ENCODE measurements at regions not wholly inside any gene's neighbourhood (a gene's known extent, or its start where the extent isn't known, plus 50 kb on each side); places are given as distances from the start of the nearest gene placed in this dataset.

GRCh38 chr18:52045946-52046675 lies 293.9 kb upstream of the DCC start:
- in situ Hi-C loops (cut with MboI), result no loop called here
- intact Hi-C loops (cut with micrococcal nuclease), result no loop called here
- no peaks in the 10 kb centered on the region for H3K27me3 ChIP-seq (ENCODE audit: control insufficient read depth in 2 of 2, insufficient read depth in 2 of 2, low read length in 2 of 2)
- no peaks in the 10 kb centered on the region for H3K9me1 ChIP-seq (ENCODE audit: control insufficient read depth, insufficient read depth, low read length)
- WGBS (ENCODE audit: insufficient coverage, low coverage, missing lambda C conversion rate), result 0% methylated on average over 5 of the region's 5 CpGs
- no peaks in the 10 kb centered on the region for H3K36me3 ChIP-seq (ENCODE audit: control insufficient read depth, insufficient read depth, low read length)
- H3K27ac ChIP-seq (ENCODE audit: extremely low read depth, low read depth, low read length), result no peak overlapping the region
- H3K9ac ChIP-seq (ENCODE audit: insufficient read depth in 1 of 2, low read depth in 2 of 2, low read length in 2 of 2), result no peak overlapping the region
- TF ChIP-seq ELF4 (CRISPR knock-in tag; IDR thresholded peaks at IDR 0.05), result no peak
- TF ChIP-seq ID3 (CRISPR knock-in tag; IDR thresholded peaks at IDR 0.05), result no peak
- TF ChIP-seq ID3 (tag; IDR thresholded peaks at IDR 0.05), result no peak
- no peak for TF ChIP-seq BRCA1 (IDR thresholded peaks at IDR 0.05)
- TF ChIP-seq BRCA1 (CRISPR knock-in tag; IDR thresholded peaks at IDR 0.05), result no peak
- no peak for TF ChIP-seq NRF1 (conservative IDR thresholded peaks at IDR 0.05 in 1 of 2, IDR thresholded peaks at IDR 0.05 in 1 of 2)
- TF ChIP-seq IRF1 (CRISPR knock-in tag; IDR thresholded peaks at IDR 0.05; ENCODE audit: borderline replicate concordance), result no peak
- TF ChIP-seq MXD1 (CRISPR knock-in tag; IDR thresholded peaks at IDR 0.05; ENCODE audit: borderline replicate concordance, poor library complexity, severe bottlenecking), result no peak
- H3K4me2 ChIP-seq (ENCODE audit: insufficient read depth, low read length), result no peak overlapping the region
- FAIRE-seq, result no peak
- H3K4me1 ChIP-seq (replicated peaks in 1 of 2; ENCODE audit: control insufficient read depth in 2 of 2, insufficient read depth in 2 of 2, low read length in 2 of 2), result no peaks in the 10 kb centered on the region
- H2AFZ ChIP-seq (ENCODE audit: low read depth, low read length), result no peak overlapping the region
- H4K20me1 ChIP-seq (replicated peaks; ENCODE audit: control insufficient read depth, insufficient read depth, low read length), result no peaks in the 10 kb centered on the region
- no peak for DNase-seq (ENCODE audit: extremely low read depth in 1 of 4, low spot score in 3 of 4)
- CTCF ChIA-PET (ENCODE audit: low intra/inter-chr PET ratio), result no interaction called here
- POLR2A ChIA-PET, result interaction anchor here (0.7 kb wide), 1 partner anchor 126 kb away, joined by 3 read pairs; no protein-coding TSS in a partner anchor
- no peaks in the 10 kb centered on the region for H3K9me3 ChIP-seq (replicated peaks; ENCODE audit: control insufficient read depth, insufficient read depth, low read depth, low read length)
- no peak overlapping the region for H3K4me3 ChIP-seq
- no peaks in the 10 kb centered on the region for H3K79me2 ChIP-seq (ENCODE audit: control insufficient read depth, insufficient read depth, low read length)
- ATAC-seq, result no peak
- BruUV-seq (replicated peaks), result no TSS peak

All from K562 (cell line).